Suprapubic skin (tissue), 3 donors: ENCODE measurements at regions not wholly inside any gene's neighbourhood (a gene's known extent, or its start where the extent isn't known, plus 50 kb on each side); places are given as distances from the start of the nearest gene placed in this dataset.
"Not testable (repeated sequence)": the region's sequence is repeated elsewhere in the genome, so short reads cannot be mapped to it uniquely, and the experiment has no call there.

Source experiments
- CTCF ChIP-seq, 2 donors: fragments of 200-600 bp in 1 of 2; fragments of 450-650 bp in 1 of 2; sonication (generic) in 1 of 2; IDR thresholded peaks; one replicate each; pipeline ENCODE4 v1.5.1; 2016 to 2019; ENCODE audit warnings: antibody characterized with exemption in 2 of 2, mild to moderate bottlenecking in 1 of 2, moderate library complexity in 1 of 2
- POLR2A ChIP-seq, 2 donors: fragments of 450-650 bp; IDR thresholded peaks; one replicate each; pipeline ENCODE4 v1.6.1; 2017; ENCODE audit warnings: antibody characterized with exemption in 2 of 2, mild to moderate bottlenecking in 2 of 2, moderate library complexity in 2 of 2

GRCh38 chr12:60236416-60236815, 640.6 kb downstream of the SLC16A7 start:
- not testable (repeated sequence) for TF ChIP-seq CTCF, POLR2A (IDR thresholded peaks at IDR 0.05)
